Colonic mucosa (tissue), 4 donors: ENCODE measurements at regions not wholly inside any gene's neighbourhood (a gene's known extent, or its start where the extent isn't known, plus 50 kb on each side); places are given as distances from the start of the nearest gene placed in this dataset.

Experiments used
- DNase-seq: peaks from one replicate; pipeline ENCODE4 v3.0.0-alpha.2; 2020
- H3K27ac ChIP-seq: fragments of 200-600 bp; one replicate; pipeline ENCODE4 v1.8.0; 2021
- H3K27me3 ChIP-seq: fragments of 200-600 bp; one replicate; pipeline ENCODE4 v1.8.0; 2021
- H3K36me3 ChIP-seq: fragments of 200-600 bp; one replicate; pipeline ENCODE4 v1.8.0; 2021
- H3K4me1 ChIP-seq: fragments of 200-600 bp; one replicate; pipeline ENCODE4 v1.8.0; 2021; ENCODE audit warnings: mild to moderate bottlenecking
- H3K4me3 ChIP-seq: fragments of 200-600 bp; one replicate; pipeline ENCODE4 v1.8.0; 2021
- H3K9ac ChIP-seq, 2 donors: one replicate each; pipeline ENCODE4 v1.7.0; 2013; ENCODE audit warnings: control low read depth in 2 of 2, low read depth in 2 of 2, low read length in 2 of 2
- H3K9me3 ChIP-seq: fragments of 200-600 bp; one replicate; pipeline ENCODE4 v1.8.0; 2021
- intact Hi-C: fragments of 100-400 bp; cut with DNase I; formaldehyde crosslinking; loops from one replicate; pipeline ENCODE4 v1.14.1; 2022
- TF ChIP-seq, protein P1 (sequence below): fragments of 200-600 bp; IDR thresholded peaks from one replicate; pipeline ENCODE4 v1.8.0; 2022; ENCODE audit warnings: antibody characterized with exemption, mild to moderate bottlenecking
- donor health status: healthy.
- donor health status: DM: no; HTN: no; CAD: no.
- donor health status: DM: no; HTN: no; CAD: no.

- no peak for DNase-seq
- TF ChIP-seq, protein P1, sequence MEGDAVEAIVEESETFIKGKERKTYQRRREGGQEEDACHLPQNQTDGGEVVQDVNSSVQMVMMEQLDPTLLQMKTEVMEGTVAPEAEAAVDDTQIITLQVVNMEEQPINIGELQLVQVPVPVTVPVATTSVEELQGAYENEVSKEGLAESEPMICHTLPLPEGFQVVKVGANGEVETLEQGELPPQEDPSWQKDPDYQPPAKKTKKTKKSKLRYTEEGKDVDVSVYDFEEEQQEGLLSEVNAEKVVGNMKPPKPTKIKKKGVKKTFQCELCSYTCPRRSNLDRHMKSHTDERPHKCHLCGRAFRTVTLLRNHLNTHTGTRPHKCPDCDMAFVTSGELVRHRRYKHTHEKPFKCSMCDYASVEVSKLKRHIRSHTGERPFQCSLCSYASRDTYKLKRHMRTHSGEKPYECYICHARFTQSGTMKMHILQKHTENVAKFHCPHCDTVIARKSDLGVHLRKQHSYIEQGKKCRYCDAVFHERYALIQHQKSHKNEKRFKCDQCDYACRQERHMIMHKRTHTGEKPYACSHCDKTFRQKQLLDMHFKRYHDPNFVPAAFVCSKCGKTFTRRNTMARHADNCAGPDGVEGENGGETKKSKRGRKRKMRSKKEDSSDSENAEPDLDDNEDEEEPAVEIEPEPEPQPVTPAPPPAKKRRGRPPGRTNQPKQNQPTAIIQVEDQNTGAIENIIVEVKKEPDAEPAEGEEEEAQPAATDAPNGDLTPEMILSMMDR: no peak
- no peak overlapping the region for H3K4me3 ChIP-seq
- H3K4me1 ChIP-seq: no peaks in the 10 kb centered on the region
- H3K9me3 ChIP-seq: no peaks in the 10 kb centered on the region
- H3K27ac ChIP-seq: no peak overlapping the region
- H3K9ac ChIP-seq: no peak overlapping the region
- H3K36me3 ChIP-seq: no peaks in the 10 kb centered on the region
- intact Hi-C loops: no loop called here
- no peaks in the 10 kb centered on the region for H3K27me3 ChIP-seq
Observed at GRCh38 chr1:106181866-106182265, 874.6 kb upstream of the PRMT6 start.

DNA sequence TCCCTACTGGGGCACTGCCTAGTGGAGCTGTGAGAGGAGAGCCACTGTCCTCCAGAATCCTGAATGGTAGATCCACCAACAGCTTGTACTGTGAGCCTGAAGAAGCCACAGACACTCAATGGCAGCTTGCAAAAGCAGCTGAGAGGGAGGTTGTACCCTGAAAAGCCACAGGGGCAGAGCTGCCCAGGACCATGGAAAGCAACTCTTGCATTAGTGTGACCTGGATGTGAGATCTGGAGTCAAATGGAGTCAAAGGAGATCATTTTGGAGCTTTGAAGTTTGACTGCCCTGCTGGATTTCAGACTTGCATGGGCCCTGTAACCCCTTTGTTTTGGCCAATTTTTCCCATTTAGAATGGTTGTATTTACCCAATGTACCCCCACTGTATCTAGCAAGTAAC, 871.4 kb upstream of the PRMT6 start:
- DNase-seq: no peak
- Histone ChIP-seq H3K9ac (no peak overlapping the region), H3K36me3 (no peaks in the 10 kb centered on the region), H3K27me3 (no peaks in the 10 kb centered on the region), H3K27ac (no peak overlapping the region), H3K4me1 (no peaks in the 10 kb centered on the region), H3K9me3 (no peaks in the 10 kb centered on the region), H3K4me3 (no peak overlapping the region)
- intact Hi-C loops: no loop called here
- TF ChIP-seq, protein P1: no peak

- no peaks in the 10 kb centered on the region for H3K27me3 ChIP-seq
- no peak overlapping the region for H3K27ac ChIP-seq
- H3K4me3 ChIP-seq: no peak overlapping the region
- no peak overlapping the region for H3K9ac ChIP-seq
- TF ChIP-seq, protein P1: no peak
- DNase-seq: no peak
- no peaks in the 10 kb centered on the region for H3K36me3 ChIP-seq
- intact Hi-C loops: no loop called here
- H3K4me1 ChIP-seq: no peaks in the 10 kb centered on the region
- no peaks in the 10 kb centered on the region for H3K9me3 ChIP-seq
Observed at GRCh38 chr1:106189780-106190179, 866.7 kb upstream of the PRMT6 start.

DNA sequence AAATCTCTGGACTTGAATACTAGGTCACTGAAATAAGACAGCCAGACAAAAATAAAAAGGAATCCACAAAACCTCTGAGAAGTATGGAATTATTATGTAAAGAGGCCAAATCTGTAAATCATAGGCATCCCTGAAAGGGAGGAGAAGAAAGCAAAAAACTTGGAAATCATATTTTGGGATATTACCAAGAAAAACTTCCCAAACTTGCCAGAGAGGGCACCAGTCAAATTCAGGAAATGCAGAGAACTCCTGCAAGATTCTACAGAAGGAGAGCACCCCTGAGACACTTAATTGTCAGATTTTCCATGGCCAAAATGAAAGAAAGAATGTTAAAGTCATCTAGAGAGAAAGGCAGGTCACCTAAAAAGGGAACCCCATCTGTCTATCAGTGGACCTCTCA, 862.3 kb upstream of the PRMT6 start:
- H3K36me3 ChIP-seq: no peaks in the 10 kb centered on the region
- no peak for DNase-seq
- no peaks in the 10 kb centered on the region for H3K4me1 ChIP-seq
- H3K9me3 ChIP-seq: no peaks in the 10 kb centered on the region
- no peaks in the 10 kb centered on the region for H3K27me3 ChIP-seq
- no peak overlapping the region for H3K9ac ChIP-seq
- no peak overlapping the region for H3K27ac ChIP-seq
- TF ChIP-seq, protein P1: no peak
- intact Hi-C loops: no loop called here
- H3K4me3 ChIP-seq: no peak overlapping the region

- Histone ChIP-seq H3K36me3 (no peaks in the 10 kb centered on the region), H3K27me3 (no peaks in the 10 kb centered on the region), H3K27ac (no peak overlapping the region), H3K9ac (no peak overlapping the region), H3K9me3 (no peaks in the 10 kb centered on the region), H3K4me1 (no peaks in the 10 kb centered on the region), H3K4me3 (no peak overlapping the region)
- DNase-seq: no peak
- TF ChIP-seq, protein P1: no peak
- intact Hi-C loops: no loop called here
Observed at GRCh38 chr1:106200711-106201110, 855.8 kb upstream of the PRMT6 start.

GRCh38 chr1:106207185-106207584, 849.3 kb upstream of the PRMT6 start:
- H3K4me3 ChIP-seq: no peak overlapping the region
- no peaks in the 10 kb centered on the region for H3K36me3 ChIP-seq
- intact Hi-C loops: no loop called here
- H3K9ac ChIP-seq: no peak overlapping the region
- H3K27me3 ChIP-seq: no peaks in the 10 kb centered on the region
- H3K27ac ChIP-seq: no peak overlapping the region
- TF ChIP-seq, protein P1: no peak
- H3K4me1 ChIP-seq: no peaks in the 10 kb centered on the region
- DNase-seq: no peak
- no peaks in the 10 kb centered on the region for H3K9me3 ChIP-seq
